Endodermal cell (in vitro differentiated cells): ENCODE measurements at regions not wholly inside any gene's neighbourhood (a gene's known extent, or its start where the extent isn't known, plus 50 kb on each side); places are given as distances from the start of the nearest gene placed in this dataset.

Source experiments
- DNase-seq: peaks from one replicate; pipeline ENCODE4 v3.0.0-alpha.2; 2017
- H3K27ac ChIP-seq: 2 replicates; pipeline ENCODE4 v1.5.1; 2013; ENCODE audit warnings: mild to moderate bottlenecking, low read depth, low read length, moderate library complexity
- H3K27me3 ChIP-seq: 2 replicates; pipeline ENCODE4 v1.6.1; 2013; ENCODE audit warnings: mild to moderate bottlenecking, low read length, moderate library complexity; ENCODE audit not compliant: insufficient read depth, control insufficient read depth, poor library complexity, severe bottlenecking
- H3K36me3 ChIP-seq: 2 replicates; pipeline ENCODE4 v1.7.0; 2013; ENCODE audit warnings: mild to moderate bottlenecking, low read length, moderate library complexity; ENCODE audit not compliant: control insufficient read depth, insufficient read depth
- H3K4me1 ChIP-seq: one replicate; pipeline ENCODE4 v1.7.0; 2013; ENCODE audit warnings: low read length; ENCODE audit not compliant: control insufficient read depth, insufficient read depth
- H3K4me3 ChIP-seq: 2 replicates; pipeline ENCODE4 v1.5.1; 2013; ENCODE audit warnings: mild to moderate bottlenecking, low read length, moderate library complexity
- H3K9ac ChIP-seq: 2 replicates; pipeline ENCODE4 v1.6.1; 2013; ENCODE audit warnings: mild to moderate bottlenecking, low read length, moderate library complexity; ENCODE audit not compliant: poor library complexity, severe bottlenecking; ENCODE audit errors: extremely low read depth
- H3K9me3 ChIP-seq: 2 replicates; pipeline ENCODE4 v1.6.1; 2013; ENCODE audit warnings: mild to moderate bottlenecking, low read length, moderate library complexity; ENCODE audit not compliant: control insufficient read depth
- H3K27ac Mint-ChIP-seq: 2 replicates; pipeline ENCODE4 v1.8.0; 2020; ENCODE audit warnings: mixed read lengths
- H3K27me3 Mint-ChIP-seq: 2 replicates; pipeline ENCODE4 v1.8.0; 2021; ENCODE audit warnings: mild to moderate bottlenecking, mixed read lengths; ENCODE audit not compliant: insufficient read depth
- H3K36me3 Mint-ChIP-seq: 2 replicates; pipeline ENCODE4 v1.8.0; 2020; ENCODE audit warnings: low read depth, mixed read lengths
- H3K4me1 Mint-ChIP-seq: 2 replicates; pipeline ENCODE4 v1.8.0; 2020; ENCODE audit warnings: mixed read lengths
- H3K4me3 Mint-ChIP-seq: 2 replicates; pipeline ENCODE4 v1.8.0; 2020; ENCODE audit warnings: mild to moderate bottlenecking, moderate library complexity, mixed read lengths
- H3K9me3 Mint-ChIP-seq: 2 replicates; pipeline ENCODE4 v1.8.0; 2020; ENCODE audit warnings: mild to moderate bottlenecking, mixed read lengths
- CTCF ChIP-seq: fragments of 200-600 bp; sonication (generic); conservative IDR thresholded peaks from 2 replicates; pipeline ENCODE4 v1.5.0; 2021; ENCODE audit warnings: antibody characterized with exemption, mild to moderate bottlenecking
- WGBS, 2 experiments: methylation state at CpG; one replicate each; pipeline versions ENCODE4 v1.1.5 to v1.1.7; 2013; ENCODE audit warnings: missing lambda C conversion rate in 2 of 2, mixed read lengths in 1 of 2; ENCODE audit not compliant: insufficient coverage in 1 of 2, insufficient read length in 1 of 2; 5-methylcytosine and 5-hydroxymethylcytosine counted together

- Histone ChIP-seq H3K27ac (no peak overlapping the region), H3K4me3 (no peak overlapping the region), H3K36me3 (no peaks in the 10 kb centered on the region), H3K27me3 (no peaks in the 10 kb centered on the region), H3K9ac (no peak overlapping the region), H3K9me3 (peaks cover 8% of the 10 kb centered on the region), H3K4me1 (no peaks in the 10 kb centered on the region)
- 90 to 98% methylated on average over 9 of the region's 9 CpGs for WGBS, 2 experiments
- Mint-ChIP-seq H3K4me3 (no peak overlapping the region), H3K36me3 (no peaks in the 10 kb centered on the region), H3K4me1 (no peaks in the 10 kb centered on the region), H3K27me3 (peaks cover 30% of the 10 kb centered on the region), H3K9me3 (peaks cover 18% of the 10 kb centered on the region), H3K27ac (no peak overlapping the region)
- DNase-seq = no peak
- no peak for TF ChIP-seq CTCF
Measured at GRCh38 chr7:26013551-26014083, 138.4 kb upstream of the NFE2L3 start.

- peaks cover 3% of the 10 kb centered on the region for H3K9me3 Mint-ChIP-seq
Measured at GRCh38 chr7:26022982-26023381, 129.0 kb upstream of the NFE2L3 start.

GRCh38 chr7:26029911-26030310 lies 122.1 kb upstream of the NFE2L3 start:
- no peaks in the 10 kb centered on the region for H3K36me3 Mint-ChIP-seq
- H3K9ac ChIP-seq = no peak overlapping the region
- H3K27ac ChIP-seq = no peak overlapping the region

More at GRCh38 chr7:26022982-26023381, 129.0 kb upstream of the NFE2L3 start:
- Mint-ChIP-seq H3K27ac (no peak overlapping the region), H3K27me3 (no peaks in the 10 kb centered on the region), H3K4me1 (peaks cover 24% of the 10 kb centered on the region), H3K4me3 (no peak overlapping the region), H3K36me3 (no peaks in the 10 kb centered on the region)
- Histone ChIP-seq H3K27ac (no peak overlapping the region), H3K4me3 (no peak overlapping the region), H3K9ac (no peak overlapping the region), H3K27me3 (no peaks in the 10 kb centered on the region), H3K36me3 (no peaks in the 10 kb centered on the region), H3K9me3 (no peaks in the 10 kb centered on the region), H3K4me1 (no peaks in the 10 kb centered on the region)
- WGBS, 2 experiments = 96% methylated on average over 2 of the region's 3 CpGs; no CpG with 5 or more reads in 1 of the 2 experiments
- DNase-seq = no peak
- no peak for TF ChIP-seq CTCF

More at GRCh38 chr7:26029911-26030310, 122.1 kb upstream of the NFE2L3 start:
- Histone ChIP-seq H3K27me3 (no peaks in the 10 kb centered on the region), H3K36me3 (no peaks in the 10 kb centered on the region), H3K9me3 (no peaks in the 10 kb centered on the region), H3K4me1 (no peaks in the 10 kb centered on the region), H3K4me3 (no peak overlapping the region)
- no peak for DNase-seq
- Mint-ChIP-seq H3K4me3 (no peak overlapping the region), H3K4me1 (peaks cover 25% of the 10 kb centered on the region), H3K9me3 (no peaks in the 10 kb centered on the region), H3K27ac (no peak overlapping the region), H3K27me3 (no peaks in the 10 kb centered on the region)
- WGBS, 2 experiments = 97 to 99% methylated on average over 3 of the region's 3 CpGs
- TF ChIP-seq CTCF = no peak
